ENCODE measurements at regions not wholly inside any gene's neighbourhood (a gene's known extent, or its start where the extent isn't known, plus 50 kb on each side); places are given as distances from the start of the nearest gene placed in this dataset.
"Not testable (repeated sequence)": the region's sequence is repeated elsewhere in the genome, so short reads cannot be mapped to it uniquely, and the experiment has no call there.

DNA sequence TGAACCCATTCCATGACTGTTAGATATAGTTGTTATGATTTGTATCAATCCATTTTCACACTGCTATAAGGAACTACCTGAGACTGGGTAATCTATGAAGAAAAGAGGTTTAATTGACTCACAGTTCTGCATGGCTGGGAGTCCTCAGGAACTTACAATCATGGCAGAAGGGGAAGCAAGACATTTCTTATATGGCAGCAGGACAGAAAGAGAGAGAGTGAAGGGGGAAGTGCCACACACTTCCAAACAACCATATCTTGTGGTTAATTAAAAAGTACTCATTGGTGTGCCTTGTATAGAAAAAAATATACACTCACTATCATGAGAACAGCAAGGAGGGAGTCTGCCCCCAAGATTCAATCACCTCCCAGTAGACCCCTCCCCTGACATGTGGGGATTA is 137.6 kb upstream of the NBPF11 start (continued):
- TF ChIP-seq, protein P1, sequence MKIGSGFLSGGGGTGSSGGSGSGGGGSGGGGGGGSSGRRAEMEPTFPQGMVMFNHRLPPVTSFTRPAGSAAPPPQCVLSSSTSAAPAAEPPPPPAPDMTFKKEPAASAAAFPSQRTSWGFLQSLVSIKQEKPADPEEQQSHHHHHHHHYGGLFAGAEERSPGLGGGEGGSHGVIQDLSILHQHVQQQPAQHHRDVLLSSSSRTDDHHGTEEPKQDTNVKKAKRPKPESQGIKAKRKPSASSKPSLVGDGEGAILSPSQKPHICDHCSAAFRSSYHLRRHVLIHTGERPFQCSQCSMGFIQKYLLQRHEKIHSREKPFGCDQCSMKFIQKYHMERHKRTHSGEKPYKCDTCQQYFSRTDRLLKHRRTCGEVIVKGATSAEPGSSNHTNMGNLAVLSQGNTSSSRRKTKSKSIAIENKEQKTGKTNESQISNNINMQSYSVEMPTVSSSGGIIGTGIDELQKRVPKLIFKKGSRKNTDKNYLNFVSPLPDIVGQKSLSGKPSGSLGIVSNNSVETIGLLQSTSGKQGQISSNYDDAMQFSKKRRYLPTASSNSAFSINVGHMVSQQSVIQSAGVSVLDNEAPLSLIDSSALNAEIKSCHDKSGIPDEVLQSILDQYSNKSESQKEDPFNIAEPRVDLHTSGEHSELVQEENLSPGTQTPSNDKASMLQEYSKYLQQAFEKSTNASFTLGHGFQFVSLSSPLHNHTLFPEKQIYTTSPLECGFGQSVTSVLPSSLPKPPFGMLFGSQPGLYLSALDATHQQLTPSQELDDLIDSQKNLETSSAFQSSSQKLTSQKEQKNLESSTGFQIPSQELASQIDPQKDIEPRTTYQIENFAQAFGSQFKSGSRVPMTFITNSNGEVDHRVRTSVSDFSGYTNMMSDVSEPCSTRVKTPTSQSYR (CRISPR knock-in tag; IDR thresholded peaks at IDR 0.05) = no peak
- TF ChIP-seq, protein P2, sequence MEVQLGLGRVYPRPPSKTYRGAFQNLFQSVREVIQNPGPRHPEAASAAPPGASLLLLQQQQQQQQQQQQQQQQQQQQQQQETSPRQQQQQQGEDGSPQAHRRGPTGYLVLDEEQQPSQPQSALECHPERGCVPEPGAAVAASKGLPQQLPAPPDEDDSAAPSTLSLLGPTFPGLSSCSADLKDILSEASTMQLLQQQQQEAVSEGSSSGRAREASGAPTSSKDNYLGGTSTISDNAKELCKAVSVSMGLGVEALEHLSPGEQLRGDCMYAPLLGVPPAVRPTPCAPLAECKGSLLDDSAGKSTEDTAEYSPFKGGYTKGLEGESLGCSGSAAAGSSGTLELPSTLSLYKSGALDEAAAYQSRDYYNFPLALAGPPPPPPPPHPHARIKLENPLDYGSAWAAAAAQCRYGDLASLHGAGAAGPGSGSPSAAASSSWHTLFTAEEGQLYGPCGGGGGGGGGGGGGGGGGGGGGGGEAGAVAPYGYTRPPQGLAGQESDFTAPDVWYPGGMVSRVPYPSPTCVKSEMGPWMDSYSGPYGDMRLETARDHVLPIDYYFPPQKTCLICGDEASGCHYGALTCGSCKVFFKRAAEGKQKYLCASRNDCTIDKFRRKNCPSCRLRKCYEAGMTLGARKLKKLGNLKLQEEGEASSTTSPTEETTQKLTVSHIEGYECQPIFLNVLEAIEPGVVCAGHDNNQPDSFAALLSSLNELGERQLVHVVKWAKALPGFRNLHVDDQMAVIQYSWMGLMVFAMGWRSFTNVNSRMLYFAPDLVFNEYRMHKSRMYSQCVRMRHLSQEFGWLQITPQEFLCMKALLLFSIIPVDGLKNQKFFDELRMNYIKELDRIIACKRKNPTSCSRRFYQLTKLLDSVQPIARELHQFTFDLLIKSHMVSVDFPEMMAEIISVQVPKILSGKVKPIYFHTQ (CRISPR knock-in tag; IDR thresholded peaks at IDR 0.05) = no peak
- TF ChIP-seq TP53 (CRISPR knock-in tag; IDR thresholded peaks at IDR 0.05) = no peak
- TF ChIP-seq, protein P3, sequence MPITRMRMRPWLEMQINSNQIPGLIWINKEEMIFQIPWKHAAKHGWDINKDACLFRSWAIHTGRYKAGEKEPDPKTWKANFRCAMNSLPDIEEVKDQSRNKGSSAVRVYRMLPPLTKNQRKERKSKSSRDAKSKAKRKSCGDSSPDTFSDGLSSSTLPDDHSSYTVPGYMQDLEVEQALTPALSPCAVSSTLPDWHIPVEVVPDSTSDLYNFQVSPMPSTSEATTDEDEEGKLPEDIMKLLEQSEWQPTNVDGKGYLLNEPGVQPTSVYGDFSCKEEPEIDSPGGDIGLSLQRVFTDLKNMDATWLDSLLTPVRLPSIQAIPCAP (CRISPR knock-in tag; IDR thresholded peaks at IDR 0.05) = no peak
- TF ChIP-seq EMX1 (CRISPR knock-in tag; IDR thresholded peaks at IDR 0.05) = no peak
- TF ChIP-seq ZNF121 (CRISPR knock-in tag; IDR thresholded peaks at IDR 0.05) = no peak

DNA sequence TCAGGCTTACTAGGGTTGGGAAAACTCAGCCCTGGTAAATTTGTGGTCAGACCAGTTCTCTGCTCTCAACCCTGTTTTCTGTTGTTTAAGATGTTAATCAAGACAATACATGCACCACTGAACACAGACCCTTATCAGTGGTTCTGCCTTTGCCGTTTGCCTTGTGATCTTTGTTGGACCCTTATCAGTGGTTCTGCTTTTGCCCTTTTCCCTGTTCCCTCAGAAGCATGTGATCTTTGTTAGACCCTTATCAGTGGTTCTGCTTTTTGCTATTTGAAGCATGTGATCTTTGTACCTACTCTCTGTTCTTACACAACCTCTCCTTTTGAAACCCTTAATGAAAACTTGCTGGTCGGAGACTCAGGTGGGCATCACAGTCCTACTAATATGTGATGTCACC is 133.9 kb upstream of the NBPF11 start:
- H3K36me3 Mint-ChIP-seq; H3K4me1 Mint-ChIP-seq; DNase-seq (ENCODE audit: low spot score); POLR2A ChIA-PET; H3K27ac Mint-ChIP-seq; CTCF ChIA-PET; ATAC-seq; H3K27me3 Mint-ChIP-seq (ENCODE audit: low read depth); H3K4me3 Mint-ChIP-seq: not testable (repeated sequence)
- peaks cover 14% of the 10 kb centered on the region for H3K9me3 Mint-ChIP-seq

DNA sequence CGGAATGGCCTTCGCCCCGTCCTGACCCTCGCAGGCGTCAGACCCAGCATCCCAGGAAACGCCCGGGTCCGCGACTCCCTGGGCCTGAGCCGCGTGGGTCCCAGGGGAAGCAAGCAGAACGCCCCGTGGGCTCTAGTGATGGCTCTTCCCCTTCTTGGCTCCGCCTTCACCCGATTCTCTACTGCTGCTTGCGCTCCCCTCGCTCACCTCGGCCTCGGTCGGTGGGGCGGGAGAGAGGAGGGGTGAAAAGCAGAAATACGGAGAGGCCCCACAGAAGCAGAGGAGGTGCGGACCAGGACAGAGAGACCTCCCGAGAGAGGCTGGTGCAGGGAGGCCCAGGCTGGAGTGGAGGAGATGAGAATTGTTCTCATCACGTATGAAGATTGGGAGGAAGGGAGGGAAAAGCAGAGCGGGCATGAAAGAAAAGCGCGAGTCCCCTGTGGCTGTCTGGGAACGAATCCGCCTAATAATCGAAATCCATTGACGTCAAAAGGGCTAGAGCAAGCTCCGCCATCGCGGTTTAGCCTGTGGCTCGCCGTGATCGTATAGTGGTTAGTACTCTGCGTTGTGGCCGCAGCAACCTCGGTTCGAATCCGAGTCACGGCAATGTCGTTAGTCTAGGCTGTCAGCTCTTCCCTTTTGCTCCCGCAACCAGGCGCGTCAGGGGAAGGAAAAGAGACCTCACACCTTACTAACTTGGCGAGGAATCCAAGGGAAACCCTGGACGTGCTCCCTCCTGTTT is 128.9 kb upstream of the NBPF11 start:
- CTCF ChIA-PET = not testable (repeated sequence)
- POLR2A ChIA-PET = interaction anchor here (0.7 kb wide), 1 partner anchor 18 kb away, joined by 3 read pairs; no protein-coding TSS in a partner anchor

DNA sequence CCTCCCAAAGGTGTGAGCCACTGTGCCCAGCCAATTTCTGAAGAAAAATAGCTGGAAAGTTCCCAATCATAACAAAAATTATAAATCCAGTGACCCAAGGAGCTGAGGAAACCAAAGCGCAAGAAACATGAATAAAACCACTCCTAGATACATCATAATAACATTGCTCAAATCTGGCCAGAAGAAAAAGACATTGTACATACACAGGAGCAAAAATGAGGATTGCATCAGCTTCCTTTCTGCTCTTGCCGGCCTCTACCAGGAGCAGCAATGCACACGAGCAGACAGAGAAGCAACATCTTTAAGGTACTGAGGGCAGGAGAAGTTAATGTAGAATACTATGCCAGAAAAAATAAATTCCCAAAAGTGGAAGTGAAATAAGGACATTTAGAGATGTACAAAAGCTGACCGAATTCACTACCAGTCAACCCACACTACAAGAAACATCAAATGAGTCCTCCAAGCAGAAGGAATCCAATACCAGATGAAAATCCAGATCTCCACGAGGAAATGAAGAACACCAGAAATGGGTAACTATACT is 127.0 kb upstream of the NBPF11 start:
- ATAC-seq; H3K27ac Mint-ChIP-seq; H3K9me3 Mint-ChIP-seq; H3K36me3 Mint-ChIP-seq; H3K27me3 Mint-ChIP-seq (ENCODE audit: low read depth); DNase-seq (ENCODE audit: low spot score): not testable (repeated sequence)
- POLR2A ChIA-PET = interaction anchor here (0.9 kb wide), 1 partner anchor 16 kb away, joined by 3 read pairs; no protein-coding TSS in a partner anchor
- peaks cover 35% of the 10 kb centered on the region for H3K4me1 Mint-ChIP-seq
- 0 out of 2 replicates have a peak, but pooled peaks have one; percentile 31 for TF ChIP-seq GABPB1 (CRISPR knock-in tag; IDR thresholded peaks at IDR 0.05)
- peak overlapping the region; percentile 88 for H3K4me3 Mint-ChIP-seq
- CTCF ChIA-PET = interaction anchor here (1.4 kb wide), 1 partner anchor 27 kb away, joined by 3 read pairs; no protein-coding TSS in a partner anchor

More for the DNA sequence above, 128.9 kb upstream of the NBPF11 start:
- peak; percentile 85 for ATAC-seq
- not testable (repeated sequence) for H3K27me3 Mint-ChIP-seq (ENCODE audit: low read depth); H3K9me3 Mint-ChIP-seq; H3K27ac Mint-ChIP-seq; H3K36me3 Mint-ChIP-seq; DNase-seq (ENCODE audit: low spot score)
- Mint-ChIP-seq H3K4me3 (peak overlapping the region; percentile 88), H3K4me1 (peaks cover 33% of the 10 kb centered on the region)

DNA sequence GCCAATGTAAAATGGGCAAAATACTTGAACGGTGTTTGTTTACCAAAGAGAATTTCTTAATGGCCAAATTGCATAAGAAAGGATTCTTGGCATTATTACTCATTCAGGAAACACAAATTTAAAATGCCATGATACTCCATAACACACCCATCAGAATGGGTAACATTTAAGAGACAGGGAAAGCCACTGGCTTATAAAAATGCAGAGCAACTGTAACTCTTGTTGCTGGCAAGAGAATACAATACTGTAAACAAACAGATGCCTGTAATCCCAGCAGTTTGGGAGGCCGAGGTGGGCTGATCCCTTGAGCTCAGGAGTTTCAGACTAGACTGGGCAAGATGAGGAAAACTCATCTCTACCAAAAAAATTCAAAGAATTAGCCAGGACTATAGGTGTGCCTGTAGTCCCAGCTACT is 125.8 kb upstream of the NBPF11 start:
- H3K27ac Mint-ChIP-seq; DNase-seq (ENCODE audit: low spot score); H3K27me3 Mint-ChIP-seq (ENCODE audit: low read depth); H3K4me3 Mint-ChIP-seq; H3K9me3 Mint-ChIP-seq; ATAC-seq; CTCF ChIA-PET; POLR2A ChIA-PET; H3K36me3 Mint-ChIP-seq: not testable (repeated sequence)
- peaks cover 35% of the 10 kb centered on the region for H3K4me1 Mint-ChIP-seq

DNA sequence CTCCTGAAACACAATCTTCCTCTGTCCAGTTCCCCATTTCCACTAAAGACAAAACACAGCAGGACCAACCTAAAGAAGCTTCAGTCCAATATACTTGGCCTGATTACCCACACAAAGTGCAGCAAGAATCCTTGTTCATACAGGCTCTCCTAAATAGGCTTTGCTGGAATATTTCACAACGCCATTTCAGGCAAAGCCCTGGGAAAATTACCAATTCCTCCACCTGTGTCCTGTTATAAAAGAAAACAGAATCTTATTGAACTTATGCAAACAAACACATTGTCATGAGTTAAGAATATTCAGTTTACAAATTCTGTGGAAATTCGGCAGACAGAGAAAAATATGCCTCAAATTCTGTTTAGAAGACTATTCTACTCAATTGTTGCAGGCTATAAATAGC is 115.0 kb upstream of the NBPF11 start:
- H3K36me3 Mint-ChIP-seq; POLR2A ChIA-PET; H3K27ac Mint-ChIP-seq; CTCF ChIA-PET; DNase-seq (ENCODE audit: low spot score); H3K27me3 Mint-ChIP-seq (ENCODE audit: low read depth); ATAC-seq; H3K4me3 Mint-ChIP-seq; H3K9me3 Mint-ChIP-seq: not testable (repeated sequence)
- peaks cover 30% of the 10 kb centered on the region for H3K4me1 Mint-ChIP-seq
